ENCODE measurements at regions not wholly inside any gene's neighbourhood (a gene's known extent, or its start where the extent isn't known, plus 50 kb on each side); places are given as distances from the start of the nearest gene placed in this dataset.

GRCh38 chr13:93004919-93005318 lies 221.7 kb upstream of the GPC6 start:
- POLR2A ChIA-PET (ENCODE audit: unreplicated experiment), result no interaction called here

More at GRCh38 chr13:93004919-93005318, 221.7 kb upstream of the GPC6 start:
- Histone ChIP-seq H3K27me3 (ENCODE audit: control insufficient read depth, insufficient read depth, low read length) (no peaks in the 10 kb centered on the region), H3K56ac (ENCODE audit: extremely low read depth, insufficient read depth, low read length) (no peak overlapping the region), H3K27ac (ENCODE audit: insufficient read depth, low read length) (no peak overlapping the region), H3K14ac (replicated peaks; ENCODE audit: low read depth, low read length) (no peak overlapping the region), H2AK5ac (ENCODE audit: low read depth, low read length) (no peak overlapping the region), H3K79me1 (ENCODE audit: low read depth in 1 of 2, low read length in 2 of 2) (no peaks in the 10 kb centered on the region), H4K8ac (ENCODE audit: low read depth in 2 of 2, low read length in 2 of 2) (no peak overlapping the region), H2AFZ (replicated peaks; ENCODE audit: low read length, poor library complexity) (no peak overlapping the region), H4K5ac (ENCODE audit: low read depth, low read length) (no peak overlapping the region), H3K4me2 (ENCODE audit: low read depth, low read length) (no peak overlapping the region), H2BK15ac (ENCODE audit: low read depth, low read length) (no peak overlapping the region), H3K18ac (ENCODE audit: low read depth, low read length) (no peak overlapping the region), H2AK9ac (replicated peaks; ENCODE audit: low read depth, low read length, poor library complexity) (no peak overlapping the region), H3K23ac (ENCODE audit: low read depth, low read length) (no peak overlapping the region), H3K9me1 (ENCODE audit: insufficient read depth, low read length) (no peaks in the 10 kb centered on the region), H3K9ac (ENCODE audit: low read depth, low read length) (no peak overlapping the region), H2BK20ac (ENCODE audit: low read depth, low read length) (no peak overlapping the region), H3K4ac (ENCODE audit: low read depth, low read length) (no peak overlapping the region), H4K91ac (ENCODE audit: insufficient read depth, low read depth, low read length) (no peak overlapping the region), H2BK5ac (ENCODE audit: low read depth, low read length, poor library complexity, severe bottlenecking) (no peak overlapping the region), H3K4me3 (ENCODE audit: insufficient read depth, low read depth, low read length) (no peak overlapping the region), H3K9me3 (ENCODE audit: control insufficient read depth, insufficient read depth, low read length) (peaks cover 3% of the 10 kb centered on the region; the same call in 1 of the 2 replicates), H3K4me1 (ENCODE audit: control insufficient read depth, insufficient read depth, low read length) (no peaks in the 10 kb centered on the region), H3K36me3 (ENCODE audit: control insufficient read depth, insufficient read depth, low read length) (no peaks in the 10 kb centered on the region), H4K20me1 (ENCODE audit: insufficient read depth, low read length) (no peaks in the 10 kb centered on the region), H2BK120ac (ENCODE audit: low read depth, low read length) (no peak overlapping the region)
- no TSS peak for BruUV-seq (replicated peaks)
- peak; percentile 45 for TF ChIP-seq RAD21 (IDR thresholded peaks at IDR 0.05; ENCODE audit: low read length)
- TF ChIP-seq CHD1 (IDR thresholded peaks at IDR 0.05; ENCODE audit: low read depth, low read length), result no peak
- TF ChIP-seq SMC3 (IDR thresholded peaks at IDR 0.05; ENCODE audit: low read depth, low read length), result peak; percentile 19; the same call in 1 of the 2 replicates
- dilution Hi-C loops (cut with HindIII; ENCODE audit: low sequenced_read_pairs, unreplicated experiment), result no loop called here
- ATAC-seq (ENCODE audit: low read depth) (no peak), DNase-seq (peak; percentile 13)
- CTCF ChIA-PET, result interaction anchor here (0.6 kb wide), 1 partner anchor 161 kb away, joined by 3 read pairs; no protein-coding TSS in a partner anchor
- intact Hi-C loops (cut with micrococcal nuclease), result no loop called here
- in situ Hi-C loops (cut with MboI; ENCODE audit: low sequenced_read_pairs), result no loop called here
